Transverse colon (tissue), 4 donors: ENCODE measurements at regions not wholly inside any gene's neighbourhood (a gene's known extent, or its start where the extent isn't known, plus 50 kb on each side); places are given as distances from the start of the nearest gene placed in this dataset.

Experiments used
- DNase-seq: peaks from one replicate; pipeline ENCODE4 v3.0.0-alpha.2; 2019
- H3K27ac ChIP-seq, 4 donors: fragments of 200-600 bp; sonication (generic); 2 replicates each; pipeline ENCODE4 v1.5.1; 2016 to 2018; ENCODE audit warnings: inconsistent platforms in 4 of 4
- H3K27me3 ChIP-seq: fragments of 200-600 bp; sonication (generic); 2 replicates; pipeline ENCODE4 v1.5.1; 2017; ENCODE audit warnings: inconsistent platforms
- H3K36me3 ChIP-seq, 4 donors: fragments of 200-600 bp; sonication (generic); 2 replicates each; pipeline ENCODE4 v1.5.1; 2017 to 2019; ENCODE audit warnings: inconsistent platforms in 4 of 4
- H3K4me1 ChIP-seq, 4 donors: fragments of 200-600 bp; sonication (generic); 2 replicates each; pipeline ENCODE4 v1.5.1; 2017 to 2020; ENCODE audit warnings: inconsistent platforms in 4 of 4
- H3K4me3 ChIP-seq, 4 donors: fragments of 200-600 bp; sonication (generic); 1 replicate in 1 of 4; 2 replicates in 3 of 4; pipeline versions ENCODE4 v1.5.1 to v1.6.1; 2017 to 2019; ENCODE audit warnings: inconsistent platforms in 4 of 4
- H3K9me3 ChIP-seq, 2 donors: fragments of 200-600 bp; sonication (generic); 2 replicates each; pipeline ENCODE4 v1.5.1; 2017 to 2019; ENCODE audit warnings: inconsistent platforms in 2 of 2
- CTCF ChIP-seq, 5 experiments: fragments of 200-600 bp in 3 of 5; fragments of 450-650 bp in 2 of 5; sonication (generic) in 3 of 5; IDR thresholded peaks; 1 replicate in 2 of 5; 2 replicates in 3 of 5; pipeline ENCODE4 v1.5.1; 2016 to 2017; ENCODE audit warnings: antibody characterized with exemption in 5 of 5, inconsistent platforms in 3 of 5, mild to moderate bottlenecking in 2 of 5, moderate library complexity in 1 of 5
- EP300 ChIP-seq: sonication (generic); formaldehyde crosslinking; IDR thresholded peaks from one replicate; pipeline ENCODE4 v1.6.1; 2017; ENCODE audit warnings: antibody characterized with exemption, low read depth
- WGBS, 2 donors: methylation state at CpG; one replicate each; pipeline ENCODE4 v1.1.5; 2018; ENCODE audit warnings: low coverage in 1 of 2; 5-methylcytosine and 5-hydroxymethylcytosine counted together
- in situ Hi-C, 4 donors: fragments of 200-750 bp; cut with MboI; loops; one replicate each; pipeline versions ENCODE4 v1.15.0 to v1.15.1; 2017; ENCODE audit warnings: low sequenced_read_pairs in 3 of 4, low pct_ligation_motif_present in 1 of 4, low pct_unique_long_range_greater_than_20kb in 1 of 4
- intact Hi-C: fragments of 100-400 bp; cut with DNase I; formaldehyde crosslinking; loops from one replicate; pipeline ENCODE4 v1.15.1; 2023; ENCODE audit warnings: low total_unique reads

- H3K4me3 ChIP-seq = no peak overlapping the region
- WGBS, 2 donors = 45% methylated on average over 11 of the region's 11 CpGs; no CpG with 5 or more reads in 1 of the 2 donors
- no peaks in the 10 kb centered on the region for H3K36me3 ChIP-seq
- H3K27ac ChIP-seq = no peak overlapping the region
- H3K27me3 ChIP-seq = peaks cover 15% of the 10 kb centered on the region
- intact Hi-C loops (loop anchor here (2.0 kb wide), 1 partner anchor 195 kb away; no protein-coding TSS in a partner anchor), in situ Hi-C loops (loop anchor here in 3 of 4 donors (10.0 to 25.0 kb wide), 2 partner anchors 191 to 357 kb away; no protein-coding TSS in a partner anchor)
- H3K9me3 ChIP-seq = no peaks in the 10 kb centered on the region
- peak; percentile 49 for DNase-seq
- peaks cover 0 to 5% (median 2%) of the 10 kb centered on the region in 4 donors for H3K4me1 ChIP-seq
- TF ChIP-seq EP300 (no peak), CTCF (IDR thresholded peaks at IDR 0.05) (peak; percentile 48 to 72 (median 55))
These were observed 49.7 kb upstream of the POMGNT2 start for GRCh38 chr3:43155464-43156121.
